ENCODE measurements at regions not wholly inside any gene's neighbourhood (a gene's known extent, or its start where the extent isn't known, plus 50 kb on each side); places are given as distances from the start of the nearest gene placed in this dataset.
"Not testable (repeated sequence)": the region's sequence is repeated elsewhere in the genome, so short reads cannot be mapped to it uniquely, and the experiment has no call there.

DNA sequence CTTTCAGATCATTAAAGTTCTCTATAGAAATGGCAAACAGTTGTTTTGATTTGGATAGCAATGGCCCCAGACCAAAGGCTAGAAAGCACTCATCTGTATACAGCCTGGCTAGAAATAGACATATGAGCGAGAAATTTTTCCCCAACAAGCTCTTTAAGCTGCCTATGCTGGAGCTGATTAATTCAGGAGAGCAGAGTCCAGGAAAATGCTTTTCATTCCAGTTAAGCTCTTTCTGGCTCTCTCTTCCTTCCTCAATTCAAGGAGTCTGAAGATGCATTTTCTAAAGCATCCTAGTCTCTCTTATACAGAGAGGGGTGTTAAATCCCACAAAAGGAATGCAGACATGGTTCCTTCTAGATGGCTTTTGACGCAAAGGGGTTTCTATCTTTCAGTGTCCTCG lies 141.7 kb upstream of the RAI2 start:
- no peak for DNase-seq

DNA sequence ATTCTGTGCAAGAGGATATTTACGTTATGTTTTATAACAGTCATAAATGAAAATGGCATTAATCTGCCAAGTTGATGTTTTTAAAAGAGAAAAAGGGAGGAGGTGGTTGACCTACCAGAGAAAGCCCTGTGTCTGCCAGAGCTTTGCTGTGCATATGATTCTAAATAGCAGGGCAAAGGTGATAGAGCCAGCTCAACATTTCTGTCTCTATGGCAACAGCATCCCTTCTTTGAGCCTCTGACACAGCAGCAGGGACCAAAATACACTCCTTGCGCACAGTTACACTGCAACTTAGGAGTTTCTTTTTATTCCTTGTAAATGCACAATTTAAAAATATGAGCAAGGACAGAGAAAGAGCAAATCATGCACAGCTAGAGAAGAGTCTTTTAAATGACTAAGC lies 133.3 kb upstream of the RAI2 start:
- DNase-seq: no peak

GRCh38 chrX:17993062-17993461 lies 132.0 kb upstream of the RAI2 start:
- DNase-seq: no peak

DNA sequence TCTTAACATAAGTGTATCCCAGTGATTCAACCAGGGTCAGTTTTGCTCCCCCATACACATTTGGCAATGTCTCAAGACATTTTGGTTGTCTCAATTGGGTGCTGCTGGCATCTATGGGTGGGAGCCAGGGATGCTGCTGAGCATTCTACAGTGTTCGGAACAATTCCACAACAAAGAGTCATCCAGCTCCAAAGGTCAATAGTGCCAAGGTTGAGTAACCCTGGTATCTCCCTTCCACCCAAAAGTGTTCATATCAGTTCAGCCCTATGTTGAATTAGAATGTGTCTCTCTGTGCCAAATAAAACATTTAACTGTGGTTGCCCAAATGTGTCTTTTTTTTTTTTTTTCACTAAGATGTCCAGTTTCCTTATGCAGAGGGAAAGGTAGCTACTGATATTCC lies 129.4 kb upstream of the RAI2 start:
- no peak for DNase-seq

- no peak for DNase-seq
Measured at GRCh38 chrX:17987783-17988182, 126.7 kb upstream of the RAI2 start.

DNA sequence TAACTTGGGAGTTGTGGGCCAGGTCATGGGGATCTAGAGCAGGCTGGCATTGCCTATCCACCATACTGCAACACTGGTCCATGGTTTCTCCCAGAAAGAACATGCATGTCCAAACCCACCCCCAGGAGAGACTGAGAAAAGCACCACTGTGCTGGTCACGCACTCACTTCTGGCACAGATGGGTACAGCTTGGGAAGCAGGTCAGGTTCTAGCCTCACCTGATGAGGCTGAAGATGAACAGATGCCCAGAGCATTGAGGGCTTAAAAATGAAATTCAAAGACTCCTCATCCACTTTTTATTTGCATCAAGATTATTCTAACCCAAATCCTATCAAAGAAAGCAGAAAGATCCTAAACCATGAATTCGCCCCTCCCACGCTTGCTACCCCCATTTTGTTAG lies 125.9 kb upstream of the RAI2 start:
- no peak for DNase-seq

- DNase-seq: no peak
Measured at GRCh38 chrX:17986440-17986839, 125.3 kb upstream of the RAI2 start.

DNA sequence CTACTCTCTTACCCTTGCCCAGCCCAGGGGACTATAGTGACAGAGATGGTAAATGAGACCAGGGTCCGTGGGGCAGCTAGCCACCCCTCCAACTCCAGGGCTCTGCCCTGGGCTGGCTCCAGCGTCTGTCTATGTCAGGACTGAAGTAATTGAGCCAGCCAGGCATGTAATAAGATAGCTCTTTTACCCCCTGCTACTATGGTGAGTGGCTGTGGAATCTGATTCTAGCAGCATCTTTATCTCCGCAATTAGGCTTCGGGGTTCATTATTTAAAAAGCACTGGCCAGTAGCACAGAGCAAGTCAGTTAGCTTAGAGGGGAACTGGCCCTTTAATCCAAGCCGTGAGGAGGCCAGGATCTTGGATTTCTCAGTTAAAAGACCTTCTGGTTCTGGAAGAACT lies 123.3 kb upstream of the RAI2 start:
- no peak for DNase-seq

GRCh38 chrX:17983389-17983788 lies 122.3 kb upstream of the RAI2 start:
- no peak for DNase-seq

DNA sequence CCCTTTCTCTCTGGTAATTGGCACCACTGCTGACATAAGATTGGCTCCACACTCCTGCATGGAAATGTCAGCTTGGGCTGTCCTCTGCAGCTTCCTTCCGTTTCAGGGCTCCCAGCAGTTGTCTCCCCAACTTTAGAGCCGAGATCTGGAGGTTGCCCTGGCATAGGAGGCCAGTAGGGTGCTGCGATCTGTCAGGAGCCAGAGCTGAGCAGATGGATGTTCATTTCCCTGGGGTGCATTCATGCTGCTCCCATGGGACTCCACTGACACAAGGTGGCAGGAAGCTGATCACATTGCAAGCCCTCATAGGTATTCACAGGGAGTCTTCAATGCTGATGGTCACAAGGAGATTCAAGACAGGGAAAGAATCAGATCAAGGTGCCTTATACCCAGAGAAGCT lies 116.6 kb upstream of the RAI2 start:
- DNase-seq: peak; percentile 3

DNA sequence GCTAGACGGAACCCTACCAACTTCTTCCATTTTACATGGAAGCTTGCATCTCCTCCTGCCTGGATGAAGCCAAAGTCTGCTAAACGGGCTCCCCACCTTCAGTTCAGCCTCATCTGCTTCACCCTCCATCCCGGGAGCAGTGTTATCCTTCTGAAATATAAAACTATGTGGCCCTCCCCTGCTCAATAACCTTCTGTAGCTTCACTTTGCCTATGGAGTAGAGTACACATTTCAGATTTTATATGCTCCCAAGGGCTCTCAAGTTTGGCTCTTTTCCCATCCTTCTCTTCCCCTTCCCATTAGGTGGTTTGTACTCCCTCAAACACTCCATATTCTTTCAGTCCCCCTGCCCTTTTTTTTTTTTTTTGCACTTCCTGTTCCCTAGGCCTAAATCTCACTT lies 115.9 kb upstream of the RAI2 start:
- no peak for DNase-seq

GRCh38 chrX:17975349-17975748 lies 114.3 kb upstream of the RAI2 start:
- DNase-seq: not testable (repeated sequence)

DNA sequence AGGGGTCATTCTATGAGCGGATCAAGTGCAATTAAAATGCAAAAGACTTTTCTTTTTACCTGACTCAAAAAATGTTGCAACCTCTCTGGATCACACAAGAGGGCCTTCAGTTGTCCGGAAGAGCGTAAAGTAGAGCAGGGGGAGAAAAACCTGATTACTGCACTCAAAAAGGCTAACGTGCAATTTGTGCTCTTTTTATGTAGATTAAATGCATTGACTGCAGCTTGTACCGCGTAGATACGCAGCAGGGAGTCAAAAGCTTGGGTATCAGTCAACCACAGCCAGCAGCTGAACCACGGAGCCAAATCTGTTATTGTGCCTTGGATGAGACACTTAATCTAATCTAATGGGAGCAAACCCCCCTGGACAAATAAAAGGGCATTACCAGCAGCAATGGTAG lies 107.3 kb upstream of the RAI2 start:
- no peak for DNase-seq

GRCh38 chrX:17967888-17968287 lies 106.8 kb upstream of the RAI2 start:
- DNase-seq: peak; percentile 49

GRCh38 chrX:17964871-17965270 lies 103.8 kb upstream of the RAI2 start:
- DNase-seq: no peak

GRCh38 chrX:17960891-17961290 lies 99.8 kb upstream of the RAI2 start:
- no peak for DNase-seq

DNA sequence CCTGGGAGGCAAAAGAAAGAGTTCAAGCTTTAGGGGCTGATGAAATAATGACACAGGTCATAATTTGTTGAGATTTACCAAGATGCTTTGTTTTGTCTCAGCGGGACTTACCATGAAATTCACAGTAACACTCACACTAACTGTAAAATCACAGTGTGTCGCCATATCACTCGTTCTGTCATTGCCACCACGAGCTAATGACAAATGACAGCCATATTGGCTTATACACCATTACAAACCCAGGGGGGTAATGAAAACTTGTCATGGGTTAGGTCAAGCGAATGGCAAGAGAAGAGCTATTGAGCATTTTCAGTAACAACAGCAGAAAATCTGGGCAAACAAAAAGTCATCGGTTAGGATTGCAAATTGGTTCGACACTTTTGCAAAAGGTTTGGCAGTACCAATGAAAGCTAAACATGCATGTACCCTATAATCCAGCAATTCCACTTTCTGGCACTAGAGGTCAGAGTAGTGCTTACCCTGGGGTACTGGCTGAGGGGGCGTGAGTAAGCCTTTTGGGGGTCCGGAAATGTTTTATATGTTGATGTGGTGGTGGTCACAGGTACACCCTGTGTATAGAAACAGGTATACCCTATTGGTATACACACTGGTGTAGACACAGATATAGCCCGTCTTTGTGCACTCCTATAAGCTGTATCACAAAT lies 83.9 kb upstream of the RAI2 start:
- no peak for DNase-seq

DNA sequence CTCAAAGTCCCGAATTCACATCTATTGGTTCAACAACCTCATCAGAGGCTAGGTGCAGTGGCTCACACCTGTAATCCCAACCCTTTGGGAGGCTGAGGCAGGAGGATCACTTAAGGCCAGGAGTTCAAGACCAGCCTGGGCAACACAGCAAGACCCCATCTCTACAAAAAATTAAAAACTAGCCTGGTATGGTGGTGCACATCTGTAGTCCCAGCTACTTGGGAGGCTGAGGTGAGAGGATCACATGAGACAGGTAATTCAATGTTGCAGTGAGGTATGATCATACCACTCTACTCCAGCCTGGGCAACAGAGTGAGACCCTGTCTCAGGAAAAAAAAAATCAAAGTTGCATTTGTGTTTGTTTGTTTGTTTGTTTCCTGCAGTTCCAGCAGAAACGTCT lies 80.1 kb upstream of the RAI2 start:
- not testable (repeated sequence) for DNase-seq

GRCh38 chrX:17939724-17940123 lies 78.6 kb upstream of the RAI2 start:
- no peak for DNase-seq

DNA sequence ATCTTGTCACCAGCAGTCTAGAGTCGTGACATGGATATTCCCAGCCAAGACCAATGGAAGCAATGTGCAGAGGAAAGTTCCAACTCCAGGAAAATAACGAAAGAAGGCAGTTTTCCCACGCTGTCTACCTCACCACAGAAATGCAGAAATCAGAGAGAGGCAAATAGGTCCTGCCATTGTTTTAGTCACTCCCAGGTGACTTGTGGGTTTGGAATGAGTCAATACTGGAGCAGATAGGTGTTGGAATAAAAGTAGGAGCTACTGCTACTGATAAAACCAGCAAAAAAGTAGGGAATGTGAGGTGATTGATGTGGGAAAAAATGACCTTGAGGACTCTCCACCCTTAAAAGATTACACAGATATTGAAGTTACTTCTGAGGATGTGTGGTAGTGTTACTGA lies 72.8 kb upstream of the RAI2 start:
- no peak for DNase-seq

DNA sequence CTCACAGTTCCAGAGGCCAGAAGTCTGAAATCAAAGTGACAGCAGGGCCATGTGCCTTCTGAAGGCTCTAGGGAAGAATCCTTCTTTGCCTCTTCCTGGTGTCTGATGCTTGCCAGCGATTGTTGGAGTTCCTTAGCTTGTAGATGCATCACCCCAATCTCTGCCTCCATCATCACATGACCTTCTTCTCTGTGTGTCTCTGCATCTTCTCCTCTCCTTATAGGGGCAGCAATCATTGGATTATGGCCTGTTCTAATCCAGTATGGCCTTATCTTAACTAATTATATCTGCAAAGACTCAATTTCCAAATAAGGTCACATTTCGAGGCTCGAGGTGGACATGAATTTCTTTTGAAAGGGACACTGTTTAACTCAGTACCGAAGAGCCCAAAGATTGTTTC lies 71.7 kb upstream of the RAI2 start:
- DNase-seq: no peak

- DNase-seq: no peak
Measured at GRCh38 chrX:17931855-17932254, 70.8 kb upstream of the RAI2 start.

DNA sequence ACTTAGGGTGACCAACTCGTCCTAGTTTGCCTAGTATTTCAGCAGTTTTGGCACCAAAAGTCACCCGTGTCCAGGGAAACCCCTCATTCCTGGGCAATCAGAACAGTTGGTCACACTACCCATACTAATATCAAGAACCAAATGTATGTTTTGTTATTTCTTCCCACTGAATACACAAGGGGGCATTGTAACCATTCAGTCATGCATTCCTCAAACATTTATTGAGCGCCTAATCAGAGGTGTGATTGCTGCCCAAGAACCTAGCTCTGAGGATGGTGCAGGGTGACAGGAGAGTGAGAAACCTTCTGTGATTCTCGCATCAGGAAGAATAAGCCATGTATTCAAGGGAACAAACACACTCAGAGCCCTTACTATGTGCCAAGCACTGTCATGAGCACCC lies 69.8 kb upstream of the RAI2 start:
- DNase-seq: peak; percentile 15

DNA sequence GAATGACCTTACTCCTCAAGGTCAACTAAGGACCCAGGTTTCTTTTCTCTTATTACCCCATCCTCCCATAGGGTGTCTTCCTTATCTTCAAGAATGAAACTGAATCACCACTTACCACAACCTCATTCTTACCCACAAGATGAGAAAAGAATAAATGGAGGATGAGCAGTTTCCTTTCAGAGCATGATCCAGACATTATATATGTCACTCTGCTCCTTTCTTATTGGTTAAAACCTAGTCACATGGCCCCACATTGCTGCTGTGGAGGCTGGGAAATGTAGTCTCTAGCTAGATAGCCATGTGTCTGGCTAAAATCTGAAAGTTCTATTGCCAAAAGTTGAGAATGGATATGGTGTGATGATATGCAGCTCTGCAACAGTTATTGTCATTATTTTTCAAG lies 62.4 kb upstream of the RAI2 start:
- no peak for DNase-seq

GRCh38 chrX:17922303-17922702 lies 61.2 kb upstream of the RAI2 start:
- no peak for DNase-seq
